Panc1 (cell line): ENCODE measurements at regions not wholly inside any gene's neighbourhood (a gene's known extent, or its start where the extent isn't known, plus 50 kb on each side); places are given as distances from the start of the nearest gene placed in this dataset.

Experiments used
- ATAC-seq: fragments of 200-7000 bp; cut with Tn5 transposase; 2 replicates; pipeline ENCODE4 v1.9.1; 2020; ENCODE audit warnings: mild to moderate bottlenecking, moderate library complexity
- BruUV-seq: library from RNA; stranded (reverse); fragments of 400-500 nt; replicated peaks from 2 replicates; lab custom pipeline; 2021; lab: Mats Ljungman, UMichigan
- CTCF ChIA-PET: fragments of 300-600 bp; sonication (Branson Sonifier 250); formaldehyde crosslinking; loops from one replicate; lab custom pipeline; 2022; ENCODE audit warnings: antibody characterized with exemption; lab: Charles Lee
- POLR2A ChIA-PET: fragments of 300-600 bp; sonication (Branson Sonifier 250); formaldehyde crosslinking; loops from one replicate; lab custom pipeline; 2022; ENCODE audit warnings: antibody characterized with exemption; lab: Charles Lee
- DNase-seq: peaks from one replicate; pipeline ENCODE4 v3.0.0-alpha.2; 2010; ENCODE audit warnings: low read depth, low spot score
- H3K27ac ChIP-seq: 2 replicates; pipeline ENCODE4 v1.5.1; 2011; ENCODE audit warnings: mild to moderate bottlenecking, low read length, inconsistent platforms
- H3K27me3 ChIP-seq: fragments of 200-500 bp; sonication (Bioruptor generic); 2 replicates; pipeline ENCODE4 v1.6.0; 2014; ENCODE audit warnings: low read length, inconsistent platforms; ENCODE audit not compliant: control insufficient read depth, insufficient read depth
- H3K36me3 ChIP-seq: fragments of 200-500 bp; sonication (Bioruptor generic); 2 replicates; pipeline ENCODE4 v1.5.1; 2014; ENCODE audit warnings: inconsistent platforms, mild to moderate bottlenecking, low read length, moderate library complexity; ENCODE audit not compliant: control insufficient read depth, insufficient read depth
- H3K4me1 ChIP-seq: 2 replicates; pipeline ENCODE4 v1.5.1; 2011; ENCODE audit warnings: inconsistent platforms, mild to moderate bottlenecking, low read length, moderate library complexity; ENCODE audit not compliant: control insufficient read depth, insufficient read depth
- H3K4me3 ChIP-seq, 2 experiments: 2 replicates each; pipeline ENCODE4 v1.5.1; 2011 to 2012; ENCODE audit warnings: low read depth in 2 of 2, low read length in 2 of 2, mild to moderate bottlenecking in 2 of 2, inconsistent platforms in 1 of 2, moderate library complexity in 1 of 2
- H3K9me3 ChIP-seq: fragments of 200-500 bp; sonication (Bioruptor generic); 2 replicates; pipeline ENCODE4 v1.5.1; 2014; ENCODE audit warnings: low read depth, mild to moderate bottlenecking, inconsistent platforms, low read length, moderate library complexity; ENCODE audit not compliant: control insufficient read depth, insufficient read depth
- POLR2AphosphoS5 ChIP-seq: IDR thresholded peaks from 2 replicates; pipeline ENCODE4 v1.6.1; 2012; ENCODE audit warnings: mild to moderate bottlenecking, low read depth, low read length, moderate library complexity
- SIN3A ChIP-seq: IDR thresholded peaks from 2 replicates; pipeline ENCODE4 v1.6.1; 2012; ENCODE audit warnings: low read depth, mild to moderate bottlenecking, low read length, moderate library complexity, borderline replicate concordance; ENCODE audit not compliant: insufficient read depth
- TCF7L2 ChIP-seq: IDR thresholded peaks from 2 replicates; pipeline ENCODE4 v1.6.1; 2011; ENCODE audit warnings: mild to moderate bottlenecking, low read depth, low read length, inconsistent platforms
- in situ Hi-C: cut with HindIII; loops from 2 replicates; pipeline ENCODE4 v1.10.0; 2016; ENCODE audit warnings: low sequenced_read_pairs, low pct_unique_long_range_greater_than_20kb
- intact Hi-C: fragments of 100-400 bp; cut with micrococcal nuclease; formaldehyde crosslinking; loops from one replicate; pipeline ENCODE4 v1.10.0; 2022; ENCODE audit not compliant: unreplicated experiment
- TF ChIP-seq, protein P1 (sequence below), 2 experiments: IDR thresholded peaks; 2 replicates each; pipeline ENCODE4 v1.6.1; 2011 to 2012; ENCODE audit warnings: low read depth in 2 of 2, control low read depth in 1 of 2, low read length in 1 of 2, mild to moderate bottlenecking in 1 of 2, moderate library complexity in 1 of 2; ENCODE audit not compliant: insufficient read depth in 1 of 2
- TF ChIP-seq, protein P2 (sequence below): fragments of 450-650 bp; IDR thresholded peaks from 2 replicates; pipeline ENCODE4 v1.5.1; 2017; ENCODE audit warnings: mild to moderate bottlenecking

DNA sequence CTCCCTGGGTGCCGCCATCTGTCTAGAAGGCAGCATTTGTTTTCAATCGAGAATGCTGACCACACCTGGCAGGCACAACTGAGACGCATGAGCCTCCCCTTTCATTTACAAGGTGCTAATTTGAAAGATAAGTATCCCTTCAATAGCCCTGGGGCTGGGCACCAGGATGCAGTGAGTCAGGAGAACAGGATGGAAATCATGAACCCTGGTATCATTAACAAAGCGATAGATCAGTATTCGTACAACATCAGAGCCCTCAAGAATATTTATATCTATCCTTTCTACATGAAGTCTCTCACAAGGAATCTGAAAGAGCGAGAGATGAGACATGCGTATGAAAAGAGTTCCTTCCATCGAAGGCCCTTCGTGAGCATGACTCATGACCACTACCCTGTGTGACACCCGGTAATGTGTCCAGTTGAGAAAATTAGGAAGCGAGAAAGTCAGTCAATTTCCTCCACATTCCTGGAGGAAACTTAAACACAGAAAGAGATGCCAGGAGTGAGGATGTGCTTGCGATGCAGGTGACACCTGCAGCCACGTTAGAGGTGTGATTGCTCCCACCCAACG is 123.1 kb upstream of the PITRM1 start:
- ChIA-PET POLR2A (no interaction called here), CTCF (no interaction called here)
- no TSS peak for BruUV-seq
- Histone ChIP-seq H3K36me3 (no peaks in the 10 kb centered on the region), H3K9me3 (no peaks in the 10 kb centered on the region), H3K4me1 (no peaks in the 10 kb centered on the region), H3K27ac (no peak overlapping the region), H3K27me3 (no peaks in the 10 kb centered on the region), H3K4me3 (no peak overlapping the region)
- intact Hi-C loops: no loop called here
- no peak for TF ChIP-seq POLR2AphosphoS5
- TF ChIP-seq, protein P1, sequence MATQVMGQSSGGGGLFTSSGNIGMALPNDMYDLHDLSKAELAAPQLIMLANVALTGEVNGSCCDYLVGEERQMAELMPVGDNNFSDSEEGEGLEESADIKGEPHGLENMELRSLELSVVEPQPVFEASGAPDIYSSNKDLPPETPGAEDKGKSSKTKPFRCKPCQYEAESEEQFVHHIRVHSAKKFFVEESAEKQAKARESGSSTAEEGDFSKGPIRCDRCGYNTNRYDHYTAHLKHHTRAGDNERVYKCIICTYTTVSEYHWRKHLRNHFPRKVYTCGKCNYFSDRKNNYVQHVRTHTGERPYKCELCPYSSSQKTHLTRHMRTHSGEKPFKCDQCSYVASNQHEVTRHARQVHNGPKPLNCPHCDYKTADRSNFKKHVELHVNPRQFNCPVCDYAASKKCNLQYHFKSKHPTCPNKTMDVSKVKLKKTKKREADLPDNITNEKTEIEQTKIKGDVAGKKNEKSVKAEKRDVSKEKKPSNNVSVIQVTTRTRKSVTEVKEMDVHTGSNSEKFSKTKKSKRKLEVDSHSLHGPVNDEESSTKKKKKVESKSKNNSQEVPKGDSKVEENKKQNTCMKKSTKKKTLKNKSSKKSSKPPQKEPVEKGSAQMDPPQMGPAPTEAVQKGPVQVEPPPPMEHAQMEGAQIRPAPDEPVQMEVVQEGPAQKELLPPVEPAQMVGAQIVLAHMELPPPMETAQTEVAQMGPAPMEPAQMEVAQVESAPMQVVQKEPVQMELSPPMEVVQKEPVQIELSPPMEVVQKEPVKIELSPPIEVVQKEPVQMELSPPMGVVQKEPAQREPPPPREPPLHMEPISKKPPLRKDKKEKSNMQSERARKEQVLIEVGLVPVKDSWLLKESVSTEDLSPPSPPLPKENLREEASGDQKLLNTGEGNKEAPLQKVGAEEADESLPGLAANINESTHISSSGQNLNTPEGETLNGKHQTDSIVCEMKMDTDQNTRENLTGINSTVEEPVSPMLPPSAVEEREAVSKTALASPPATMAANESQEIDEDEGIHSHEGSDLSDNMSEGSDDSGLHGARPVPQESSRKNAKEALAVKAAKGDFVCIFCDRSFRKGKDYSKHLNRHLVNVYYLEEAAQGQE (IDR thresholded peaks at IDR 0.05; ENCODE audit: insufficient read depth in 1 of 2, low read depth in 2 of 2, low read length in 1 of 2): no peak
- TF ChIP-seq, protein P2, sequence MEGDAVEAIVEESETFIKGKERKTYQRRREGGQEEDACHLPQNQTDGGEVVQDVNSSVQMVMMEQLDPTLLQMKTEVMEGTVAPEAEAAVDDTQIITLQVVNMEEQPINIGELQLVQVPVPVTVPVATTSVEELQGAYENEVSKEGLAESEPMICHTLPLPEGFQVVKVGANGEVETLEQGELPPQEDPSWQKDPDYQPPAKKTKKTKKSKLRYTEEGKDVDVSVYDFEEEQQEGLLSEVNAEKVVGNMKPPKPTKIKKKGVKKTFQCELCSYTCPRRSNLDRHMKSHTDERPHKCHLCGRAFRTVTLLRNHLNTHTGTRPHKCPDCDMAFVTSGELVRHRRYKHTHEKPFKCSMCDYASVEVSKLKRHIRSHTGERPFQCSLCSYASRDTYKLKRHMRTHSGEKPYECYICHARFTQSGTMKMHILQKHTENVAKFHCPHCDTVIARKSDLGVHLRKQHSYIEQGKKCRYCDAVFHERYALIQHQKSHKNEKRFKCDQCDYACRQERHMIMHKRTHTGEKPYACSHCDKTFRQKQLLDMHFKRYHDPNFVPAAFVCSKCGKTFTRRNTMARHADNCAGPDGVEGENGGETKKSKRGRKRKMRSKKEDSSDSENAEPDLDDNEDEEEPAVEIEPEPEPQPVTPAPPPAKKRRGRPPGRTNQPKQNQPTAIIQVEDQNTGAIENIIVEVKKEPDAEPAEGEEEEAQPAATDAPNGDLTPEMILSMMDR: no peak
- no peak for TF ChIP-seq TCF7L2
- TF ChIP-seq SIN3A: no peak
- no peak for ATAC-seq
- no peak for DNase-seq
- in situ Hi-C loops: no loop called here

DNA sequence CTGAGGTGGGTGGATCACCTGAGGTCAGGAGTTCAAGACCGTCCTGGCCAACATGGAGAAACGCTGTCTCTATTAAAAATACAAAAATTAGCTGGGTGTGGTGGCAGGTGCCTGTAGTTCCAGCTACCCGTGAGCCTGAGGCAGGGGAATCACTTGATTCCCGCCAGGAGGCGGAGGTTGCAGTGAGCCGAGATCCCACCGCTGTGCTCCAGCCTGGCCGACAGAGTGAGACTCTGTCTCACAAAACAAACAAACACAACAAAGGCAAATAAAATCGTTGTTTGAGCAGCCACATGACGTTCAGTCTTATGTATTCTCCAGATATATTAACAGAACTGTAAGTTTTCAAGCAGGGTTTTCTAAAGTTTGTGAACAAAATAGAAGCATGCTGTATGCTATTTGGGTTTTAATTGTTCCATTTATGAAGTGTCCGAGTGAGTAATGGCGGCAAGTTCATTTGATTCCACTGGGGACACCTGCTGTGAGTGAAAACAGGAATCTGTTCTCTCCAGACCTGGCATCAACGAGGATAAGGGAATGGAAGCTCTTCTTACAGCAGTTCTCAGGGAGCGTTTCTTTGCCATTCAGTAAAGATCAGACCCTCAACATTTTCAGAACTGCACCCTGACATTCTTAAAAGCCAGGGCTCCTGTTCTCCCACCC is 122.5 kb upstream of the PITRM1 start:
- Histone ChIP-seq H3K36me3 (no peaks in the 10 kb centered on the region), H3K4me1 (no peaks in the 10 kb centered on the region), H3K9me3 (no peaks in the 10 kb centered on the region), H3K4me3 (no peak overlapping the region), H3K27ac (no peak overlapping the region), H3K27me3 (no peaks in the 10 kb centered on the region)
- BruUV-seq: no TSS peak
- POLR2A ChIA-PET: no interaction called here
- CTCF ChIA-PET: no interaction called here
- in situ Hi-C loops: no loop called here
- intact Hi-C loops: no loop called here
- no peak for ATAC-seq
- DNase-seq: no peak
- TF ChIP-seq, protein P2: no peak
- TF ChIP-seq POLR2AphosphoS5: no peak
- no peak for TF ChIP-seq TCF7L2
- TF ChIP-seq, protein P1 (IDR thresholded peaks at IDR 0.05; ENCODE audit: insufficient read depth in 1 of 2, low read depth in 2 of 2, low read length in 1 of 2): no peak
- no peak for TF ChIP-seq SIN3A
